ENCODE measurements at regions not wholly inside any gene's neighbourhood (a gene's known extent, or its start where the extent isn't known, plus 50 kb on each side); places are given as distances from the start of the nearest gene placed in this dataset.

DNA sequence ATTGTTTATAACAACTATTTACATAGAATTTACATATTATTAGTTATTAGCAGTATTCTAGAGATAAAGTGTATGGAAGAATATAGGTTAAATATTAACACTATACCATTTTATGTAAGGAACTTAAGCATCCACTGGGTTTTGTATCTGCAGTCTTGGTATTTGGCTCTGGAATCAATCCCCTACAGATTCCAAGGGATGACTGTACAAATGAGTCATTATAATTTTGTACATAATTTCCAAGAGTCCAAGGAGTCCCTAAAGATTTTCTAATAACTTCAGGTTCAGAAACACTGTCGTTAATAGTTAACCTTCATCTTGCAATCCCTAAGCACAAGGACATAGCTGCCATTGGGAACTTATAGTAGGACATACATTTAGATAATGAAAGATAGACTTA, 254.8 kb upstream of the PDE4D start:
- Histone ChIP-seq H3K4me3 (ENCODE audit: low read depth, low read length) (no peak overlapping the region), H3K9me3 (no peaks in the 10 kb centered on the region; the same call in 1 of the 2 replicates), H3K36me3 (ENCODE audit: control insufficient read depth, insufficient read depth, low read length) (no peaks in the 10 kb centered on the region), H3K4me1 (no peaks in the 10 kb centered on the region), H3K27me3 (replicated peaks; ENCODE audit: control insufficient read depth, insufficient read depth, low read length) (no peaks in the 10 kb centered on the region)
- TF ChIP-seq, protein P1, sequence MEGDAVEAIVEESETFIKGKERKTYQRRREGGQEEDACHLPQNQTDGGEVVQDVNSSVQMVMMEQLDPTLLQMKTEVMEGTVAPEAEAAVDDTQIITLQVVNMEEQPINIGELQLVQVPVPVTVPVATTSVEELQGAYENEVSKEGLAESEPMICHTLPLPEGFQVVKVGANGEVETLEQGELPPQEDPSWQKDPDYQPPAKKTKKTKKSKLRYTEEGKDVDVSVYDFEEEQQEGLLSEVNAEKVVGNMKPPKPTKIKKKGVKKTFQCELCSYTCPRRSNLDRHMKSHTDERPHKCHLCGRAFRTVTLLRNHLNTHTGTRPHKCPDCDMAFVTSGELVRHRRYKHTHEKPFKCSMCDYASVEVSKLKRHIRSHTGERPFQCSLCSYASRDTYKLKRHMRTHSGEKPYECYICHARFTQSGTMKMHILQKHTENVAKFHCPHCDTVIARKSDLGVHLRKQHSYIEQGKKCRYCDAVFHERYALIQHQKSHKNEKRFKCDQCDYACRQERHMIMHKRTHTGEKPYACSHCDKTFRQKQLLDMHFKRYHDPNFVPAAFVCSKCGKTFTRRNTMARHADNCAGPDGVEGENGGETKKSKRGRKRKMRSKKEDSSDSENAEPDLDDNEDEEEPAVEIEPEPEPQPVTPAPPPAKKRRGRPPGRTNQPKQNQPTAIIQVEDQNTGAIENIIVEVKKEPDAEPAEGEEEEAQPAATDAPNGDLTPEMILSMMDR (IDR thresholded peaks at IDR 0.05; ENCODE audit: insufficient read depth in 1 of 2, low read depth in 1 of 2, low read length in 1 of 2, severe bottlenecking in 1 of 2, unreplicated experiment in 1 of 2): no peak
- POLR2A ChIA-PET: no interaction called here
- no peak for DNase-seq
- no peaks in the 10 kb centered on the region for H3K4me1 Mint-ChIP-seq (ENCODE audit: low read depth, unreplicated experiment)
- peaks cover 3% of the 10 kb centered on the region for H3K27me3 Mint-ChIP-seq (ENCODE audit: insufficient read depth, unreplicated experiment)
- H3K4me3 Mint-ChIP-seq (ENCODE audit: unreplicated experiment): no peak overlapping the region
- H3K36me3 Mint-ChIP-seq (ENCODE audit: insufficient read depth, unreplicated experiment): no peaks in the 10 kb centered on the region
- no TSS peak for BruUV-seq (replicated peaks)
- no peak overlapping the region for H3K27ac Mint-ChIP-seq (ENCODE audit: unreplicated experiment)
- CTCF ChIA-PET: no interaction called here
- intact Hi-C loops (cut with micrococcal nuclease; ENCODE audit: unreplicated experiment): no loop called here
- H3K9me3 Mint-ChIP-seq (ENCODE audit: unreplicated experiment): peaks cover 9% of the 10 kb centered on the region

DNA sequence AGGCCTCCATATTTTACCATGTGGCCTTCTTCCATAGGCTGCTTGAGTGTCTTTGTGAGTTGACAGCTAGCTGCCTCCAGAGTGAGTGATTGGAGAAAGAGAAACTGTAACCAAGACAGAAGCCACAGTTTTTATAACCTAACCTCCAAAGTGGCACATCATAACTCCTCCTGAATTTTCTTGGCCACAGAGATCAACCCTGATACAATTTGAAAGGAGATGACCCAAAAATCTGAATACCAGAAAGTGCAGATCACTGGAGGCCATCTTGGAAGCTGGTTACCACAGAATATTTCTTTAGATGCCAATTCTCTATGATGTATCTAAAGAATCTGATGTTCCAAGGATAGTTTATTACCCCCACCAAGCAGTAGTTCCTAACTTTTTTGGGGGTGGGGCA, 254.3 kb upstream of the PDE4D start:
- Histone ChIP-seq H3K27me3 (replicated peaks; ENCODE audit: control insufficient read depth, insufficient read depth, low read length) (no peaks in the 10 kb centered on the region), H3K4me1 (no peaks in the 10 kb centered on the region), H3K9me3 (no peaks in the 10 kb centered on the region; the same call in 1 of the 2 replicates), H3K36me3 (ENCODE audit: control insufficient read depth, insufficient read depth, low read length) (no peaks in the 10 kb centered on the region), H3K4me3 (ENCODE audit: low read depth, low read length) (no peak overlapping the region)
- Mint-ChIP-seq H3K9me3 (ENCODE audit: unreplicated experiment) (peaks cover 9% of the 10 kb centered on the region), H3K27ac (ENCODE audit: unreplicated experiment) (no peak overlapping the region), H3K4me1 (ENCODE audit: low read depth, unreplicated experiment) (no peaks in the 10 kb centered on the region), H3K4me3 (ENCODE audit: unreplicated experiment) (no peak overlapping the region), H3K27me3 (ENCODE audit: insufficient read depth, unreplicated experiment) (peaks cover 2% of the 10 kb centered on the region), H3K36me3 (ENCODE audit: insufficient read depth, unreplicated experiment) (no peaks in the 10 kb centered on the region)
- intact Hi-C loops (cut with micrococcal nuclease; ENCODE audit: unreplicated experiment): no loop called here
- no peak for DNase-seq
- TF ChIP-seq, protein P1 (IDR thresholded peaks at IDR 0.05; ENCODE audit: insufficient read depth in 1 of 2, low read depth in 1 of 2, low read length in 1 of 2, severe bottlenecking in 1 of 2, unreplicated experiment in 1 of 2): no peak
- CTCF ChIA-PET: no interaction called here
- POLR2A ChIA-PET: no interaction called here
- no TSS peak for BruUV-seq (replicated peaks)

DNA sequence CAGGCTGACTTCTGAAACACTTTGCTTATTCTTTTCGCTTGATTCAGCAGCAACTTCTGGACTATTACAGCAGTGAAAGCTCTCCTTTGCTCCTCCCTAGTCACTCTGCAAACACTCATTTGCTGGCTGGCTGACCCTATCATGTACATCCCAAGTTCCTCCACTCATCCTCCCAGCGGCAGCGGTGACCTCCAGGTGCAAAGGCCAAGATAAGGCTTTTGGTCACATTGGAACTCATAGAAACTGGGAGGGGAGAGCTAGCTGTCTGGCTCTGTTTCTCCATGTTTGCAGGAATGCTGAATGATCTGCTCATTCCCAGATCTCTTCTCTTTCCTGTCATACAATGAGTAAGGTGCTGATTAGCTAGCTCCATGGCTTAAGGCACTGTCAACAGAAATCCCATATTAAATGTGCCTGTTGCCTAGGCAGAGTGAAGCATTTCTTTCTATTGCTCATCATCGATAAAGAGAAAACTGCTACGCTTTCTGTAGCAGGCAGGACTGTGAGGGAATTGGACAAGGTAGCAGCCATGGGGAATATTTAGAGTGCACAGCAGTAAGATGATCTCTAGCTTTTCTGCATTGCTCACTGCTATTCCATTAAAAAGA, 250.5 kb upstream of the PDE4D start:
- no peaks in the 10 kb centered on the region for H3K36me3 Mint-ChIP-seq (ENCODE audit: insufficient read depth, unreplicated experiment)
- Histone ChIP-seq H3K4me3 (ENCODE audit: low read depth, low read length) (no peak overlapping the region), H3K27me3 (replicated peaks; ENCODE audit: control insufficient read depth, insufficient read depth, low read length) (no peaks in the 10 kb centered on the region), H3K4me1 (no peaks in the 10 kb centered on the region), H3K36me3 (ENCODE audit: control insufficient read depth, insufficient read depth, low read length) (no peaks in the 10 kb centered on the region), H3K9me3 (no peaks in the 10 kb centered on the region)
- H3K4me1 Mint-ChIP-seq (ENCODE audit: low read depth, unreplicated experiment): no peaks in the 10 kb centered on the region
- H3K9me3 Mint-ChIP-seq (ENCODE audit: unreplicated experiment): peaks cover 5% of the 10 kb centered on the region
- peaks cover 7% of the 10 kb centered on the region for H3K27me3 Mint-ChIP-seq (ENCODE audit: insufficient read depth, unreplicated experiment)
- DNase-seq: peak in 1 of 2 experiments; percentile 32
- intact Hi-C loops (cut with micrococcal nuclease; ENCODE audit: unreplicated experiment): no loop called here
- ChIA-PET CTCF (interaction anchor here (0.6 kb wide), 1 partner anchor 334 kb away, joined by 3 read pairs; no protein-coding TSS in a partner anchor), POLR2A (no interaction called here)
- BruUV-seq (replicated peaks): no TSS peak
- no peak overlapping the region for H3K4me3 Mint-ChIP-seq (ENCODE audit: unreplicated experiment)
- H3K27ac Mint-ChIP-seq (ENCODE audit: unreplicated experiment): no peak overlapping the region
- TF ChIP-seq, protein P1 (IDR thresholded peaks at IDR 0.05; ENCODE audit: insufficient read depth in 1 of 2, low read depth in 1 of 2, low read length in 1 of 2, severe bottlenecking in 1 of 2, unreplicated experiment in 1 of 2): no peak
